ENCODE measurements at regions not wholly inside any gene's neighbourhood (a gene's known extent, or its start where the extent isn't known, plus 50 kb on each side); places are given as distances from the start of the nearest gene placed in this dataset.
A peak's percentile ranks its signal among the peaks of the same experiment; 100 is the strongest.

GRCh38 chr7:17020250-17020649 is 138.5 kb upstream of the AGR3 start:
- DNase-seq, result no peak

- no peak for DNase-seq
Measured at GRCh38 chr7:17021205-17021604, 139.4 kb upstream of the AGR3 start.

- DNase-seq, result no peak
Measured at GRCh38 chr7:17022920-17023319, 141.1 kb upstream of the AGR3 start.

- DNase-seq, result no peak
Measured at GRCh38 chr7:17026269-17026668, 144.5 kb upstream of the AGR3 start.

- DNase-seq, result peak in 1 of 2 donors; percentile 5
Measured at GRCh38 chr7:17027143-17027788, 145.5 kb upstream of the AGR3 start.

- DNase-seq, result no peak
Measured at GRCh38 chr7:17027789-17028152, 146.0 kb upstream of the AGR3 start.

- no peak for DNase-seq
Measured at GRCh38 chr7:17029150-17029549, 147.4 kb upstream of the AGR3 start.

- no peak for DNase-seq
Measured at GRCh38 chr7:17030559-17030958, 148.8 kb upstream of the AGR3 start.

GRCh38 chr7:17031906-17032551 is 150.2 kb upstream of the AGR3 start:
- no peak for DNase-seq

- DNase-seq, result no peak
Measured at GRCh38 chr7:17033245-17033644, 151.5 kb upstream of the AGR3 start.

GRCh38 chr7:17036584-17036983 is 154.8 kb upstream of the AGR3 start:
- DNase-seq, result no peak

- DNase-seq, result no peak
Measured at GRCh38 chr7:17037356-17037755, 155.6 kb upstream of the AGR3 start.

- DNase-seq, result no peak
Measured at GRCh38 chr7:17038160-17038782, 156.5 kb upstream of the AGR3 start.

- DNase-seq, result no peak
Measured at GRCh38 chr7:17038783-17039170, 157.0 kb upstream of the AGR3 start.

- DNase-seq, result no peak
Measured at GRCh38 chr7:17039372-17039771, 157.6 kb upstream of the AGR3 start.

- DNase-seq, result no peak
Measured at GRCh38 chr7:17040716-17041115, 158.9 kb upstream of the AGR3 start.

GRCh38 chr7:17041324-17041723 is 159.5 kb upstream of the AGR3 start:
- DNase-seq, result peak in 1 of 2 donors; percentile 3

- no peak for DNase-seq
Measured at GRCh38 chr7:17042211-17042610, 160.4 kb upstream of the AGR3 start.

- no peak for DNase-seq
Measured at GRCh38 chr7:17043012-17043877, 161.5 kb upstream of the AGR3 start.

GRCh38 chr7:17044396-17044795 is 162.6 kb upstream of the AGR3 start:
- no peak for DNase-seq

- DNase-seq, result no peak
Measured at GRCh38 chr7:17044861-17045260, 163.1 kb upstream of the AGR3 start.

- DNase-seq, result no peak
Measured at GRCh38 chr7:17046259-17046658, 164.5 kb upstream of the AGR3 start.

- no peak for DNase-seq
Measured at GRCh38 chr7:17046666-17047065, 164.9 kb upstream of the AGR3 start.
